Thyroid gland (tissue), 4 donors: ENCODE measurements at regions not wholly inside any gene's neighbourhood (a gene's known extent, or its start where the extent isn't known, plus 50 kb on each side); places are given as distances from the start of the nearest gene placed in this dataset.
"Not testable (repeated sequence)": the region's sequence is repeated elsewhere in the genome, so short reads cannot be mapped to it uniquely, and the experiment has no call there.

Experiments
- DNase-seq, 2 donors: peaks; one replicate each; pipeline ENCODE4 v3.0.0-alpha.2; 2019
- H3K27ac ChIP-seq, 3 donors: fragments of 200-600 bp; sonication (generic); 1 replicate in 2 of 3; 2 replicates in 1 of 3; pipeline ENCODE4 v1.5.1; 2016 to 2019; ENCODE audit warnings: mild to moderate bottlenecking in 1 of 3, moderate library complexity in 1 of 3
- H3K27me3 ChIP-seq: fragments of 200-600 bp; sonication (generic); one replicate; pipeline ENCODE4 v1.5.1; 2019
- H3K36me3 ChIP-seq, 2 donors: fragments of 200-600 bp; sonication (generic); one replicate each; pipeline ENCODE4 v1.5.1; 2016 to 2019
- H3K4me1 ChIP-seq, 2 donors: fragments of 200-600 bp; sonication (generic); one replicate each; pipeline ENCODE4 v1.5.1; 2017 to 2019
- H3K4me3 ChIP-seq, 3 donors: fragments of 200-600 bp; sonication (generic); replicated peaks in 1 of 3; 1 replicate in 2 of 3; 2 replicates in 1 of 3; pipeline ENCODE4 v1.5.1; 2016; ENCODE audit warnings: mild to moderate bottlenecking in 1 of 3
- H3K9me3 ChIP-seq: fragments of 200-600 bp; sonication (generic); one replicate; pipeline ENCODE4 v1.5.1; 2017
- POLR2A ChIP-seq, 2 donors: fragments of 450-650 bp; IDR thresholded peaks; one replicate each; pipeline ENCODE4 v1.6.1; 2017; ENCODE audit warnings: antibody characterized with exemption in 2 of 2, mild to moderate bottlenecking in 2 of 2, moderate library complexity in 1 of 2
- WGBS, 2 donors: methylation state at CpG; one replicate each; pipeline ENCODE4 v1.1.5; 2017; 5-methylcytosine and 5-hydroxymethylcytosine counted together
- intact Hi-C: fragments of 100-400 bp; cut with DNase I; formaldehyde crosslinking; loops from one replicate; pipeline ENCODE4 v1.15.1; 2023
- TF ChIP-seq, protein P1 (sequence below), 6 experiments: fragments of 200-600 bp in 3 of 6; fragments of 450-650 bp in 3 of 6; sonication (generic) in 3 of 6; IDR thresholded peaks; one replicate each; pipeline ENCODE4 v1.5.1; 2016 to 2019; ENCODE audit warnings: antibody characterized with exemption in 6 of 6, mild to moderate bottlenecking in 2 of 6, inconsistent platforms in 1 of 6, moderate library complexity in 1 of 6

DNA sequence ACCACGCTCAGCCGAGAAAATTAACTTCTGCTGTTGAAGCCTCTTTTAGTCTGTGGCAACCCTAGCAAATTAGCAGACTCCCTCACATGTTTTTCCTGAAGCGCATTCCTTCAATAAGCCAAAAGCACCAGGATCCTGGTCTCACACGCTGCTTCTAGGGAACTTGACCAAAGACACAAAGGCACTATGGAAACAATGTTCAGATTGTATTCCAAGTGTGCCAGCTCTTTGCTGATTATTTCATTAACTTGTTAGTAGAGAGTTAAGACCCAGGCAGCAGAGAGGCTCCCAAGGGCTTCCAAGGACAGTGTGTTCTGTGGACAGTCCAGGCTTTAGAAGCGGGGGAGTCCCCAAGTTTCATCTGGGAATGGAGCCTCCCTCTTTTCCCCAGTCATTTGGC is 94.4 kb upstream of the BASP1 start:
- no peak overlapping the region for H3K4me3 ChIP-seq
- H3K4me1 ChIP-seq: peaks cover 15 to 25% of the 10 kb centered on the region in 2 donors
- no peaks in the 10 kb centered on the region for H3K36me3 ChIP-seq
- no peaks in the 10 kb centered on the region for H3K9me3 ChIP-seq
- H3K27me3 ChIP-seq: no peaks in the 10 kb centered on the region
- intact Hi-C loops: loop anchor here (10.0 kb wide), 1 partner anchor 188 kb away; the partner anchor contains the start of gene MYO10
- TF ChIP-seq, protein P1, sequence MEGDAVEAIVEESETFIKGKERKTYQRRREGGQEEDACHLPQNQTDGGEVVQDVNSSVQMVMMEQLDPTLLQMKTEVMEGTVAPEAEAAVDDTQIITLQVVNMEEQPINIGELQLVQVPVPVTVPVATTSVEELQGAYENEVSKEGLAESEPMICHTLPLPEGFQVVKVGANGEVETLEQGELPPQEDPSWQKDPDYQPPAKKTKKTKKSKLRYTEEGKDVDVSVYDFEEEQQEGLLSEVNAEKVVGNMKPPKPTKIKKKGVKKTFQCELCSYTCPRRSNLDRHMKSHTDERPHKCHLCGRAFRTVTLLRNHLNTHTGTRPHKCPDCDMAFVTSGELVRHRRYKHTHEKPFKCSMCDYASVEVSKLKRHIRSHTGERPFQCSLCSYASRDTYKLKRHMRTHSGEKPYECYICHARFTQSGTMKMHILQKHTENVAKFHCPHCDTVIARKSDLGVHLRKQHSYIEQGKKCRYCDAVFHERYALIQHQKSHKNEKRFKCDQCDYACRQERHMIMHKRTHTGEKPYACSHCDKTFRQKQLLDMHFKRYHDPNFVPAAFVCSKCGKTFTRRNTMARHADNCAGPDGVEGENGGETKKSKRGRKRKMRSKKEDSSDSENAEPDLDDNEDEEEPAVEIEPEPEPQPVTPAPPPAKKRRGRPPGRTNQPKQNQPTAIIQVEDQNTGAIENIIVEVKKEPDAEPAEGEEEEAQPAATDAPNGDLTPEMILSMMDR (IDR thresholded peaks at IDR 0.05): no peak
- TF ChIP-seq POLR2A (IDR thresholded peaks at IDR 0.05): no peak
- DNase-seq: peak; percentile 67 to 72
- WGBS, 2 donors: 55 to 59% methylated on average over 5 of the region's 5 CpGs
- peak overlapping the region; percentile 48 to 79 (median 49) for H3K27ac ChIP-seq

DNA sequence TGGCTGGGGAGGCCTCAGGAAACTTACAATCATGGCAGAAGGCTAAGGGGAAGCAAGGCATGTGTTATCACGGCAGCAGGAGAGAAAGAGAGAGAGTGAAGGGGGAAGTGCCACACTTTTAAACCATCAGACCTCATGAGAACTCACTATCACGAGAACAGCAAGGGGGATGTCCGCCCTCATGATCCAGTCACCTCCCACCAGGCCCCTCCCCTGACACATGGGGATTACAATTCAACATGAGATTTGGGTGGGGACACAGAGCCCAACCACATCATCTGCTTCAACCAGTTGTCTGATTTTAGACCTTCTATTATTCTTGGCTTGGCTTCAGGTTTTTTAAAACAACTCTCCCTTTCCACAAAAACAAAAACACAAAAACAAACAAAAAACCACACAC is 93.7 kb upstream of the BASP1 start:
- intact Hi-C loops: loop anchor here (10.0 kb wide), 1 partner anchor 189 kb away; the partner anchor contains the start of gene MYO10
- H3K4me3 ChIP-seq, H3K36me3 ChIP-seq, H3K9me3 ChIP-seq, DNase-seq, H3K27me3 ChIP-seq: not testable (repeated sequence)
- Histone ChIP-seq H3K27ac (peak overlapping the region; percentile 37 to 79 (median 48)), H3K4me1 (peaks cover 15 to 26% of the 10 kb centered on the region in 2 donors)
- 81 to 89% methylated on average over 3 of the region's 3 CpGs for WGBS, 2 donors

DNA sequence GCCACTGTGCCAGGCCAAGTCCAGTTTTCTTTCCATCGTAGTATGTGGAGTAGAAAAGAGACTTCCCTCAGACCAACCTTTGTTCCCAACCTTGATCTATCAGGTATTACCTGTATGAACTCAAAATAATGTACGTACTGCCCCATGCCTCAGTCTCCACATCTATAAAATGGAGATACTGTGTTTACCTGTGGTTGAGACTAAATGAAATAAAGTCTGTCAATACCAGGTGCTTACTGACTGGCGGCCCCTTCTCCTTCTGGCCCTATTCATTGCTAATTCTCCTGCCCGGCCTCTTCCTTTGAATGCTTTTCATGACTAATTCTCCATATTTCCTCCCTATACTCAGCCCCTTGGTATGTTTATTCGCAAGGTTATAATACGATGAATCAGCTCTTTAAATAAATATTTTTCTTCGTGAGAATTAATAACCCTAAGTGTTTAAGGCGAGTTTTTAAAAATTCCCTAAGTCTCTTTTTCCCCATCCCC is 89.6 kb upstream of the BASP1 start:
- intact Hi-C loops: loop anchor here (10.0 kb wide), 1 partner anchor 193 kb away; the partner anchor contains the start of gene MYO10
- Histone ChIP-seq H3K9me3 (no peaks in the 10 kb centered on the region), H3K4me3 (no peak overlapping the region), H3K27ac (no peak overlapping the region), H3K4me1 (peaks cover 21 to 37% of the 10 kb centered on the region in 2 donors), H3K27me3 (no peaks in the 10 kb centered on the region), H3K36me3 (no peaks in the 10 kb centered on the region)
- 94 to 97% methylated on average over 8 of the region's 8 CpGs for WGBS, 2 donors
- DNase-seq: no peak
- TF ChIP-seq POLR2A (IDR thresholded peaks at IDR 0.05): no peak
- TF ChIP-seq, protein P1 (IDR thresholded peaks at IDR 0.05): no peak

DNA sequence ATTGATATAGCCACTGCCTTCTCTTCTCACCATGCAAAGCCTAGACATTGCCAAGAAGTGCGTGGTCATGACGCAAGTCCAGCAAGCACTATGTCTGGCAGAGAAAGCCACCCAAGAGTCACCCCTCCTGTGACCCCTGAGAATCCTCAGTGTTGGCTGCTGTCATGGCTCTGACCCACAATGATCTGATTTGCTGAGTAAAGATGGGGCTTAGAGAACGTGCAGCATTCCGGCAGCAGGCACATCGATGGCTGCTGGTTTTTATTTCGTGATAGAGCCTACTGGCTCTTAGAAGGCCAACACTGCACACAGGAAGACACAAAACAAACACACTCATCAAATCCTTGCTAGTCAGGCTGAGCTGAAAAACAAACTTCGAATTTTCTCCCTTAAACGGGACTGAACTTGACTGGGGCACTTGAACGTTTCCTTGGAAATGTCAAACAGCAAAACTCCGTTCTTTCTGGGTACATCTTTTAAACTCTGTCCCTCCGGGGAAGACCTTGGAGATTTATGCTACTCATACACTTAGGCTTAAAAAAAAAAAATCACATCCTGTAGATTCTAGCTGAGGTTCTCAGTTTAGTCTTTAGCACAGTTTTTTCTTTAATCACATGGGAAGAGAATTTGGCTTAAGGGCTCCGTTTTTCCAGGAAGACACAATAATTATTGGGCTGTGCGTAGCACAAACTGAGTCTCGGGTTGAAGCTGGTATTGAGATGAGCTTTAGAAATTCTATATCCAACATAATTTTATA is 88.2 kb upstream of the BASP1 start:
- Histone ChIP-seq H3K4me3 (no peak overlapping the region), H3K27me3 (no peaks in the 10 kb centered on the region), H3K36me3 (no peaks in the 10 kb centered on the region), H3K4me1 (peaks cover 14 to 23% of the 10 kb centered on the region in 2 donors), H3K9me3 (no peaks in the 10 kb centered on the region), H3K27ac (peak overlapping the region; percentile 18 to 69 (median 63))
- peak in 1 of 2 donors; percentile 30 for TF ChIP-seq POLR2A (IDR thresholded peaks at IDR 0.05)
- TF ChIP-seq, protein P1 (IDR thresholded peaks at IDR 0.05): no peak
- WGBS, 2 donors: 25 to 26% methylated on average over 14 of the region's 14 CpGs
- DNase-seq: peak; percentile 41 to 46
- intact Hi-C loops: loop anchor here (10.0 kb wide), 1 partner anchor 194 kb away; the partner anchor contains the start of gene MYO10

DNA sequence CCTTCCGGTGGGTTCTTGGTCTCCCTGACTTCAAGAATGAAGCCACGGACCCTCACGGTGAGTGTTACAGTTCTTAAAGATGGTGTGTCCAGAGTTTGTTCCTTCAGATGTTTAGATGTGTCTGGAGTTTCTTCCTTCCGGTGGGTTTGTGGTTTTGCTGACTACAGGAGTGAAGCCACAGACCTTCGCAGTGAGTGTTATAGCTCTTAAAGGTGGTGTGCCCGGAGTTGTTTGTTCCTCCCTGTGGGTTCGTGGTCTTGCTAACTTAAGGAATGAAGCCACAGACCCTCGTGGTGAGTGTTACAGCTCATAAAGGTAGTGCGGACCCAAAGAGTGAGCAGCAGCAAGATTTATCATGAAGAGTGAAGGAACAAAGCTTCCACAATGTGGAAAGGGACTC is 87.1 kb upstream of the BASP1 start:
- H3K4me1 ChIP-seq: peaks cover 6 to 13% of the 10 kb centered on the region in 2 donors
- intact Hi-C loops: loop anchor here (10.0 kb wide), 1 partner anchor 336 kb away; no protein-coding TSS in a partner anchor
- DNase-seq, H3K9me3 ChIP-seq, H3K27ac ChIP-seq, H3K27me3 ChIP-seq, H3K4me3 ChIP-seq, H3K36me3 ChIP-seq: not testable (repeated sequence)
- WGBS, 2 donors: 86 to 95% methylated on average over 9 of the region's 9 CpGs
